OCI-LY7 (cell line): ENCODE measurements at regions not wholly inside any gene's neighbourhood (a gene's known extent, or its start where the extent isn't known, plus 50 kb on each side); places are given as distances from the start of the nearest gene placed in this dataset.

Experiments
- BruUV-seq: library from RNA; stranded (reverse); fragments of 400-500 nt; replicated peaks from 2 replicates; lab custom pipeline; 2021; lab: Mats Ljungman, UMichigan
- CTCF ChIA-PET: fragments of 300-600 bp; sonication (Branson Sonifier 250); formaldehyde crosslinking; loops from one replicate; lab custom pipeline; 2022; ENCODE audit warnings: antibody characterized with exemption; ENCODE audit not compliant: unreplicated experiment; lab: Charles Lee
- POLR2A ChIA-PET: fragments of 300-600 bp; sonication (Branson Sonifier 250); formaldehyde crosslinking; loops from one replicate; lab custom pipeline; 2022; ENCODE audit warnings: antibody characterized with exemption; lab: Charles Lee
- DNase-seq: peaks from one replicate; pipeline ENCODE4 v3.0.0-alpha.2; 2015; ENCODE audit warnings: low spot score
- H2AFZ ChIP-seq: fragments of 200-600 bp; sonication (generic), shearing (Covaris generic); 2 replicates; pipeline ENCODE4 v1.6.1; 2014; ENCODE audit warnings: mild to moderate bottlenecking, antibody characterized with exemption, low read length, moderate library complexity
- H3K27ac ChIP-seq: fragments of 200-600 bp; sonication (generic); 2 replicates; pipeline ENCODE4 v1.5.1; 2014; ENCODE audit warnings: mixed run types, low read depth, mild to moderate bottlenecking, moderate library complexity, low read length, inconsistent platforms; ENCODE audit not compliant: poor library complexity, severe bottlenecking
- H3K36me3 ChIP-seq: fragments of 200-600 bp; sonication (generic); 2 replicates; pipeline ENCODE4 v1.6.1; 2014; ENCODE audit warnings: mild to moderate bottlenecking, antibody characterized with exemption, low read length, moderate library complexity, mixed read lengths; ENCODE audit not compliant: insufficient read depth
- H3K4me1 ChIP-seq: fragments of 200-600 bp; sonication (generic); 2 replicates; pipeline ENCODE4 v1.5.1; 2014; ENCODE audit warnings: mild to moderate bottlenecking, low read length; ENCODE audit not compliant: insufficient read depth, poor library complexity, severe bottlenecking
- H3K4me2 ChIP-seq: fragments of 200-600 bp; sonication (generic); 2 replicates; pipeline ENCODE4 v1.6.1; 2014; ENCODE audit warnings: mild to moderate bottlenecking, low read length
- H3K4me3 ChIP-seq: fragments of 200-600 bp; sonication (generic); 2 replicates; pipeline ENCODE4 v1.5.1; 2014; ENCODE audit warnings: mild to moderate bottlenecking, low read depth, low read length; ENCODE audit not compliant: poor library complexity, severe bottlenecking
- H3K79me2 ChIP-seq: fragments of 200-600 bp; sonication (generic); 2 replicates; pipeline ENCODE4 v1.6.1; 2016; ENCODE audit warnings: low read depth, mild to moderate bottlenecking, low read length, moderate library complexity, mixed read lengths; ENCODE audit not compliant: insufficient read depth
- H3K9me2 ChIP-seq: fragments of 200-600 bp; sonication (generic); 2 replicates; pipeline ENCODE4 v1.6.1; 2016; ENCODE audit warnings: mild to moderate bottlenecking, low read length, mixed read lengths; ENCODE audit not compliant: insufficient read depth
- H3K9me3 ChIP-seq: fragments of 200-600 bp; sonication (generic); 2 replicates; pipeline ENCODE4 v1.6.1; 2014; ENCODE audit warnings: mild to moderate bottlenecking, mixed run types, low read length, mixed read lengths
- H4K20me1 ChIP-seq: fragments of 200-600 bp; sonication (generic); 2 replicates; pipeline ENCODE4 v1.6.1; 2014; ENCODE audit warnings: mild to moderate bottlenecking, antibody characterized with exemption, low read length, moderate library complexity, mixed read lengths; ENCODE audit not compliant: insufficient read depth
- CTCF ChIP-seq: fragments of 200-600 bp; sonication (generic); conservative IDR thresholded peaks from 2 replicates; pipeline ENCODE4 v1.5.1; 2014; ENCODE audit warnings: mild to moderate bottlenecking, antibody characterized with exemption, low read length, moderate library complexity, mixed read lengths
- EZH2phosphoT487 ChIP-seq: fragments of 200-600 bp; sonication (generic); IDR thresholded peaks from 2 replicates; pipeline ENCODE4 v1.6.1; 2018; ENCODE audit warnings: low read depth, borderline replicate concordance, mild to moderate bottlenecking, mixed run types, antibody characterized with exemption, low read length, moderate library complexity, mixed read lengths
- intact Hi-C: fragments of 100-400 bp; cut with micrococcal nuclease; formaldehyde crosslinking; loops from one replicate; pipeline ENCODE4 v1.10.0; 2022; ENCODE audit not compliant: unreplicated experiment

GRCh38 chr10:121680879-121681655 is 82.8 kb upstream of the FGFR2 start:
- Histone ChIP-seq H2AFZ (no peak overlapping the region), H3K9me3 (no peaks in the 10 kb centered on the region), H4K20me1 (no peaks in the 10 kb centered on the region), H3K27ac (no peak overlapping the region), H3K36me3 (no peaks in the 10 kb centered on the region), H3K4me1 (no peaks in the 10 kb centered on the region), H3K79me2 (no peaks in the 10 kb centered on the region), H3K4me3 (no peak overlapping the region), H3K9me2 (no peaks in the 10 kb centered on the region), H3K4me2 (no peak overlapping the region)
- TF ChIP-seq CTCF (no peak), EZH2phosphoT487 (no peak)
- POLR2A ChIA-PET = no interaction called here
- intact Hi-C loops = no loop called here
- BruUV-seq = no TSS peak
- DNase-seq = no peak
- CTCF ChIA-PET = no interaction called here

- ChIA-PET POLR2A (interaction anchor here (0.6 kb wide), 1 partner anchor 23 kb away, joined by 3 read pairs; no protein-coding TSS in a partner anchor), CTCF (no interaction called here)
- Histone ChIP-seq H3K79me2 (no peaks in the 10 kb centered on the region), H3K36me3 (no peaks in the 10 kb centered on the region), H4K20me1 (no peaks in the 10 kb centered on the region), H3K4me1 (no peaks in the 10 kb centered on the region), H3K4me3 (no peak overlapping the region), H3K27ac (no peak overlapping the region), H3K4me2 (no peak overlapping the region), H3K9me2 (no peaks in the 10 kb centered on the region), H2AFZ (no peak overlapping the region), H3K9me3 (no peaks in the 10 kb centered on the region)
- TF ChIP-seq CTCF (no peak), EZH2phosphoT487 (no peak)
- no peak for DNase-seq
- intact Hi-C loops = no loop called here
- BruUV-seq = no TSS peak
These were observed 81.7 kb upstream of the FGFR2 start for GRCh38 chr10:121679916-121680315.

GRCh38 chr10:121678631-121679174 is 80.5 kb upstream of the FGFR2 start:
- Histone ChIP-seq H3K9me3 (no peaks in the 10 kb centered on the region), H3K4me3 (no peak overlapping the region), H3K79me2 (no peaks in the 10 kb centered on the region), H3K9me2 (no peaks in the 10 kb centered on the region), H4K20me1 (no peaks in the 10 kb centered on the region), H3K4me2 (no peak overlapping the region), H3K4me1 (no peaks in the 10 kb centered on the region), H3K36me3 (no peaks in the 10 kb centered on the region), H2AFZ (no peak overlapping the region), H3K27ac (no peak overlapping the region)
- no peak for DNase-seq
- TF ChIP-seq EZH2phosphoT487 (no peak), CTCF (no peak)
- ChIA-PET POLR2A (no interaction called here), CTCF (no interaction called here)
- no TSS peak for BruUV-seq
- intact Hi-C loops = no loop called here
